ENCODE measurements at regions not wholly inside any gene's neighbourhood (a gene's known extent, or its start where the extent isn't known, plus 50 kb on each side); places are given as distances from the start of the nearest gene placed in this dataset.

DNA sequence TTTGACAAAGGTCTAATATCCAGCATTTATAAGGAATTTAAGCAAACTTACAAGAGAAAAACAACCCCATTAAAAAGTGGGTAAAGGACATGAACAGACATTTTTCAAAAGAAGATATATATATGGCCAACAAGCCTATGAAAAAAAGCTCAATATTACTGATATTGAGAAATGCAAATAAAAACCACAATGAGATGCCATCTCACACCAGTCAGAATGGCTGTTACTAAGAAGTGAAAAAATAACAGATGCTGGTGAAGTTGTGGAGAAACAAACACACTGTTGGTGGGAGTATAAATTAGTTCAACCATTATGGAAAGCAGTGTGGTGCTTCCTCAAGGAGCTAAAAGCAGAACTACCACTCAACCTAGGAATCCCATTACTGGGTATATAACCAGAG is 91.6 kb upstream of the EFHC2 start:
- Histone ChIP-seq H3K27ac (ENCODE audit: low read length) (no peak overlapping the region), H3K4me1 (ENCODE audit: control insufficient read depth, insufficient read depth, low read length) (no peaks in the 10 kb centered on the region), H3K9me3 (ENCODE audit: control insufficient read depth, insufficient read depth, low read depth, low read length) (no peaks in the 10 kb centered on the region), H3K27me3 (ENCODE audit: control insufficient read depth, insufficient read depth, low read length) (no peaks in the 10 kb centered on the region), H3K4me3 (ENCODE audit: low read depth in 2 of 2, low read length in 2 of 2) (no peak overlapping the region), H3K36me3 (ENCODE audit: control insufficient read depth, insufficient read depth, low read length) (no peaks in the 10 kb centered on the region)
- ATAC-seq (no peak), DNase-seq (ENCODE audit: low read depth, low spot score) (no peak)
- CTCF ChIA-PET = no interaction called here
- TF ChIP-seq POLR2AphosphoS5 (IDR thresholded peaks at IDR 0.05; ENCODE audit: low read depth, low read length) (no peak), SIN3A (IDR thresholded peaks at IDR 0.05; ENCODE audit: borderline replicate concordance, insufficient read depth, low read depth, low read length) (no peak), TCF7L2 (IDR thresholded peaks at IDR 0.05; ENCODE audit: low read depth, low read length) (no peak)
- TF ChIP-seq, protein P1, sequence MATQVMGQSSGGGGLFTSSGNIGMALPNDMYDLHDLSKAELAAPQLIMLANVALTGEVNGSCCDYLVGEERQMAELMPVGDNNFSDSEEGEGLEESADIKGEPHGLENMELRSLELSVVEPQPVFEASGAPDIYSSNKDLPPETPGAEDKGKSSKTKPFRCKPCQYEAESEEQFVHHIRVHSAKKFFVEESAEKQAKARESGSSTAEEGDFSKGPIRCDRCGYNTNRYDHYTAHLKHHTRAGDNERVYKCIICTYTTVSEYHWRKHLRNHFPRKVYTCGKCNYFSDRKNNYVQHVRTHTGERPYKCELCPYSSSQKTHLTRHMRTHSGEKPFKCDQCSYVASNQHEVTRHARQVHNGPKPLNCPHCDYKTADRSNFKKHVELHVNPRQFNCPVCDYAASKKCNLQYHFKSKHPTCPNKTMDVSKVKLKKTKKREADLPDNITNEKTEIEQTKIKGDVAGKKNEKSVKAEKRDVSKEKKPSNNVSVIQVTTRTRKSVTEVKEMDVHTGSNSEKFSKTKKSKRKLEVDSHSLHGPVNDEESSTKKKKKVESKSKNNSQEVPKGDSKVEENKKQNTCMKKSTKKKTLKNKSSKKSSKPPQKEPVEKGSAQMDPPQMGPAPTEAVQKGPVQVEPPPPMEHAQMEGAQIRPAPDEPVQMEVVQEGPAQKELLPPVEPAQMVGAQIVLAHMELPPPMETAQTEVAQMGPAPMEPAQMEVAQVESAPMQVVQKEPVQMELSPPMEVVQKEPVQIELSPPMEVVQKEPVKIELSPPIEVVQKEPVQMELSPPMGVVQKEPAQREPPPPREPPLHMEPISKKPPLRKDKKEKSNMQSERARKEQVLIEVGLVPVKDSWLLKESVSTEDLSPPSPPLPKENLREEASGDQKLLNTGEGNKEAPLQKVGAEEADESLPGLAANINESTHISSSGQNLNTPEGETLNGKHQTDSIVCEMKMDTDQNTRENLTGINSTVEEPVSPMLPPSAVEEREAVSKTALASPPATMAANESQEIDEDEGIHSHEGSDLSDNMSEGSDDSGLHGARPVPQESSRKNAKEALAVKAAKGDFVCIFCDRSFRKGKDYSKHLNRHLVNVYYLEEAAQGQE (IDR thresholded peaks at IDR 0.05; ENCODE audit: insufficient read depth in 1 of 2, low read depth in 2 of 2, low read length in 1 of 2) = no peak
- TF ChIP-seq, protein P2, sequence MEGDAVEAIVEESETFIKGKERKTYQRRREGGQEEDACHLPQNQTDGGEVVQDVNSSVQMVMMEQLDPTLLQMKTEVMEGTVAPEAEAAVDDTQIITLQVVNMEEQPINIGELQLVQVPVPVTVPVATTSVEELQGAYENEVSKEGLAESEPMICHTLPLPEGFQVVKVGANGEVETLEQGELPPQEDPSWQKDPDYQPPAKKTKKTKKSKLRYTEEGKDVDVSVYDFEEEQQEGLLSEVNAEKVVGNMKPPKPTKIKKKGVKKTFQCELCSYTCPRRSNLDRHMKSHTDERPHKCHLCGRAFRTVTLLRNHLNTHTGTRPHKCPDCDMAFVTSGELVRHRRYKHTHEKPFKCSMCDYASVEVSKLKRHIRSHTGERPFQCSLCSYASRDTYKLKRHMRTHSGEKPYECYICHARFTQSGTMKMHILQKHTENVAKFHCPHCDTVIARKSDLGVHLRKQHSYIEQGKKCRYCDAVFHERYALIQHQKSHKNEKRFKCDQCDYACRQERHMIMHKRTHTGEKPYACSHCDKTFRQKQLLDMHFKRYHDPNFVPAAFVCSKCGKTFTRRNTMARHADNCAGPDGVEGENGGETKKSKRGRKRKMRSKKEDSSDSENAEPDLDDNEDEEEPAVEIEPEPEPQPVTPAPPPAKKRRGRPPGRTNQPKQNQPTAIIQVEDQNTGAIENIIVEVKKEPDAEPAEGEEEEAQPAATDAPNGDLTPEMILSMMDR (IDR thresholded peaks at IDR 0.05) = no peak
- no TSS peak for BruUV-seq (replicated peaks)
- in situ Hi-C loops (cut with HindIII; ENCODE audit: low pct_unique_long_range_greater_than_20kb, low sequenced_read_pairs) (no loop called here), intact Hi-C loops (cut with micrococcal nuclease; ENCODE audit: unreplicated experiment) (no loop called here)
- POLR2A ChIA-PET = no interaction called here

DNA sequence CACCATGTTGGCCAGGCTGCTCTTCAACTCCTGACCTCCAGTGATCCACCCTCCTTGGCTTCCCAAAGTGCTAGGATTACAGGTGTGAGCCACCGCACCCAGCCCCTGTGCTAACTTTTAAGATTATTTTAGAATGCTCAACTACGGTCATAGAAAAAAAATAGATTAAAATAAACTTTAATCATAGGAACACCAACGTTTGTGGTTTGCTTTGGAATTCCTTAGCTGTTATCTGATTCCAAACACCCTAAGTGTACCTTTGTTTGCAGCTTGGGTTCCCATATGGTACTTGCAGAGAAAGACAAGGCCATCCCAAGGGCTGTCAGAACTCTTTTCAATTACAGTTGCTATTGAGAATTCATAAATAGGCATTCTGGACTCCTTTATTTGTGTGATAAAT is 90.1 kb upstream of the EFHC2 start:
- Histone ChIP-seq H3K9me3 (ENCODE audit: control insufficient read depth, insufficient read depth, low read depth, low read length) (no peaks in the 10 kb centered on the region), H3K27ac (ENCODE audit: low read length) (no peak overlapping the region), H3K27me3 (ENCODE audit: control insufficient read depth, insufficient read depth, low read length) (no peaks in the 10 kb centered on the region), H3K4me1 (ENCODE audit: control insufficient read depth, insufficient read depth, low read length) (peaks cover 5% of the 10 kb centered on the region), H3K4me3 (ENCODE audit: low read depth in 2 of 2, low read length in 2 of 2) (no peak overlapping the region), H3K36me3 (ENCODE audit: control insufficient read depth, insufficient read depth, low read length) (no peaks in the 10 kb centered on the region)
- CTCF ChIA-PET = no interaction called here
- BruUV-seq (replicated peaks) = no TSS peak
- intact Hi-C loops (cut with micrococcal nuclease; ENCODE audit: unreplicated experiment) = no loop called here
- ATAC-seq = peak; percentile 49; the same call in 1 of the 2 replicates
- POLR2A ChIA-PET = no interaction called here
- TF ChIP-seq POLR2AphosphoS5 (IDR thresholded peaks at IDR 0.05; ENCODE audit: low read depth, low read length) = no peak
- no peak for TF ChIP-seq SIN3A (IDR thresholded peaks at IDR 0.05; ENCODE audit: borderline replicate concordance, insufficient read depth, low read depth, low read length)
- TF ChIP-seq, protein P2 (IDR thresholded peaks at IDR 0.05) = no peak
- TF ChIP-seq, protein P1 (IDR thresholded peaks at IDR 0.05; ENCODE audit: insufficient read depth in 1 of 2, low read depth in 2 of 2, low read length in 1 of 2) = no peak
- no peak for TF ChIP-seq TCF7L2 (IDR thresholded peaks at IDR 0.05; ENCODE audit: low read depth, low read length)
- no peak for DNase-seq (ENCODE audit: low read depth, low spot score)
- in situ Hi-C loops (cut with HindIII; ENCODE audit: low pct_unique_long_range_greater_than_20kb, low sequenced_read_pairs) = no loop called here

Data from Panc1 (cell line).